Suppressor macrophage treated with lipopolysaccharide for 4 hours (primary cell): ENCODE measurements at regions not wholly inside any gene's neighbourhood (a gene's known extent, or its start where the extent isn't known, plus 50 kb on each side); places are given as distances from the start of the nearest gene placed in this dataset.

Source experiments
- DNase-seq: peaks from one replicate; pipeline ENCODE4 v3.0.0-alpha.2; 2020

- DNase-seq: peak; percentile 26
Measured at GRCh38 chr6:146990821-146991798, 213.1 kb upstream of the STXBP5 start.

GRCh38 chr6:146997062-146997461 lies 207.2 kb upstream of the STXBP5 start:
- DNase-seq: no peak

- no peak for DNase-seq
Measured at GRCh38 chr6:146999766-147000165, 204.5 kb upstream of the STXBP5 start.

GRCh38 chr6:147000545-147001488 lies 203.4 kb upstream of the STXBP5 start:
- DNase-seq: peak; percentile 25

- peak; percentile 21 for DNase-seq
Measured at GRCh38 chr6:147001621-147002020, 202.6 kb upstream of the STXBP5 start.

- no peak for DNase-seq
Measured at GRCh38 chr6:147003186-147003585, 201.0 kb upstream of the STXBP5 start.

GRCh38 chr6:147005499-147005898 lies 198.7 kb upstream of the STXBP5 start:
- DNase-seq: no peak

GRCh38 chr6:147007441-147007840 lies 196.8 kb upstream of the STXBP5 start:
- DNase-seq: no peak

- DNase-seq: no peak
Measured at GRCh38 chr6:147009358-147009757, 194.9 kb upstream of the STXBP5 start.

GRCh38 chr6:147015674-147016073 lies 188.5 kb upstream of the STXBP5 start:
- no peak for DNase-seq

- DNase-seq: no peak
Measured at GRCh38 chr6:147016440-147016839, 187.8 kb upstream of the STXBP5 start.

- DNase-seq: no peak
Measured at GRCh38 chr6:147017153-147017552, 187.1 kb upstream of the STXBP5 start.

GRCh38 chr6:147019001-147019400 lies 185.2 kb upstream of the STXBP5 start:
- DNase-seq: no peak

GRCh38 chr6:147022041-147022440 lies 182.2 kb upstream of the STXBP5 start:
- no peak for DNase-seq

GRCh38 chr6:147023148-147023547 lies 181.1 kb upstream of the STXBP5 start:
- no peak for DNase-seq

- no peak for DNase-seq
Measured at GRCh38 chr6:147023581-147023980, 180.6 kb upstream of the STXBP5 start.

GRCh38 chr6:147029923-147030322 lies 174.3 kb upstream of the STXBP5 start:
- DNase-seq: no peak

GRCh38 chr6:147033267-147033666 lies 170.9 kb upstream of the STXBP5 start:
- no peak for DNase-seq

- DNase-seq: no peak
Measured at GRCh38 chr6:147035886-147036285, 168.3 kb upstream of the STXBP5 start.

GRCh38 chr6:147037881-147038280 lies 166.3 kb upstream of the STXBP5 start:
- DNase-seq: no peak

GRCh38 chr6:147040121-147040910 lies 163.9 kb upstream of the STXBP5 start:
- DNase-seq: no peak

- no peak for DNase-seq
Measured at GRCh38 chr6:147042679-147043078, 161.5 kb upstream of the STXBP5 start.
